ENCODE measurements at regions not wholly inside any gene's neighbourhood (a gene's known extent, or its start where the extent isn't known, plus 50 kb on each side); places are given as distances from the start of the nearest gene placed in this dataset.

DNA sequence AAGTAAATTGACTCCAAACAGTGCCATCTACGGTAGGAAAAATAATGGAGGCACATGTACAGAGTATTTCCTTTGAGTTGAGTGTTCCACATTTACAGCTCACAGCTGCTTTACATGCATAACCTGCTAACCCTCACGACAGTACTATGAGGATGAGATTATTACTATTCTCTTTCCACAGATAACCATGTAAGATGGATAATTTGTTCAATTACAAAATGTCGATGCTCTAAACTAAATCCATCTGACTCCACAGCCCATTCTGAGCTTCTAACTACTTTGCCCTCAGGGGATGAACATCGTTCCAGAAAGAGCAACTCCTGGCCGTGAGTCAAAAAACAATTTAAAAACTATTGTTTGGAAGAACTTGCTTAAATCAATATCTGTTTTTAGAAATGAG lies 330.4 kb upstream of the NWD2 start:
- Histone ChIP-seq H3K36me3 (replicated peaks in 1 of 2) (no peaks in the 10 kb centered on the region), H3K27ac (no peak overlapping the region), H3K4me3 (no peak overlapping the region), H3K9me3 (replicated peaks in 1 of 3) (no peaks in the 10 kb centered on the region), H3K4me1 (replicated peaks in 1 of 2) (no peaks in the 10 kb centered on the region), H3K27me3 (no peaks in the 10 kb centered on the region)
- intact Hi-C loops (cut with DNase I): no loop called here
- no peak for DNase-seq
- TF ChIP-seq, protein P1, sequence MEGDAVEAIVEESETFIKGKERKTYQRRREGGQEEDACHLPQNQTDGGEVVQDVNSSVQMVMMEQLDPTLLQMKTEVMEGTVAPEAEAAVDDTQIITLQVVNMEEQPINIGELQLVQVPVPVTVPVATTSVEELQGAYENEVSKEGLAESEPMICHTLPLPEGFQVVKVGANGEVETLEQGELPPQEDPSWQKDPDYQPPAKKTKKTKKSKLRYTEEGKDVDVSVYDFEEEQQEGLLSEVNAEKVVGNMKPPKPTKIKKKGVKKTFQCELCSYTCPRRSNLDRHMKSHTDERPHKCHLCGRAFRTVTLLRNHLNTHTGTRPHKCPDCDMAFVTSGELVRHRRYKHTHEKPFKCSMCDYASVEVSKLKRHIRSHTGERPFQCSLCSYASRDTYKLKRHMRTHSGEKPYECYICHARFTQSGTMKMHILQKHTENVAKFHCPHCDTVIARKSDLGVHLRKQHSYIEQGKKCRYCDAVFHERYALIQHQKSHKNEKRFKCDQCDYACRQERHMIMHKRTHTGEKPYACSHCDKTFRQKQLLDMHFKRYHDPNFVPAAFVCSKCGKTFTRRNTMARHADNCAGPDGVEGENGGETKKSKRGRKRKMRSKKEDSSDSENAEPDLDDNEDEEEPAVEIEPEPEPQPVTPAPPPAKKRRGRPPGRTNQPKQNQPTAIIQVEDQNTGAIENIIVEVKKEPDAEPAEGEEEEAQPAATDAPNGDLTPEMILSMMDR (IDR thresholded peaks at IDR 0.05): no peak
- no peak for TF ChIP-seq POLR2A (IDR thresholded peaks at IDR 0.05)
- 66 to 80% (median 71%) methylated on average over 5 of the region's 5 CpGs for whole genome bisulfite sequencing, 4 donors

DNA sequence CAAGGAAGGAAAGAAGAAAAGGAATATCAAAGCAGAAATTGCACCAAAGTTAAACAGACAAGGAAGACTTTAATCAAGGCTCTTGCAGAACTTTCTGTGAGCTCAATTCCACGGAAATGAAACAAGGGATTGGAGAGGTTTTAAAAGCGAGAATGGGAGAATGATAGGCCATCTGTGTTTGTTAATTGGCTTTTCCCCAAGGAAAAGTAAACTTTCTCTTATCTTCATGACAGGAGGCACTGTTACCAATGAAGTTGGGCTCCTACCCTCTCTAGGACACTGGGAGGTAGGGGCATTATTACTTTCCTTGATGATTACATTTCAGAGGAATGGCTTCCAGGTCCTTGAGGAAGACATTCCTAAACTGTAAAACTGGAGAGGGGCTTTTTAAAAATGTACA lies 328.8 kb upstream of the NWD2 start:
- H3K9me3 ChIP-seq (replicated peaks in 1 of 3): no peaks in the 10 kb centered on the region
- H3K36me3 ChIP-seq (replicated peaks in 1 of 2): no peaks in the 10 kb centered on the region
- DNase-seq: no peak
- H3K4me3 ChIP-seq: no peak overlapping the region
- no peaks in the 10 kb centered on the region for H3K27me3 ChIP-seq
- TF ChIP-seq, protein P1 (IDR thresholded peaks at IDR 0.05): no peak
- no peak for TF ChIP-seq POLR2A (IDR thresholded peaks at IDR 0.05)
- H3K27ac ChIP-seq: no peak overlapping the region
- intact Hi-C loops (cut with DNase I): no loop called here
- H3K4me1 ChIP-seq (replicated peaks in 1 of 2): no peaks in the 10 kb centered on the region
- 70 to 82% (median 76%) methylated on average over 2 of the region's 2 CpGs for WGBS, 4 donors

DNA sequence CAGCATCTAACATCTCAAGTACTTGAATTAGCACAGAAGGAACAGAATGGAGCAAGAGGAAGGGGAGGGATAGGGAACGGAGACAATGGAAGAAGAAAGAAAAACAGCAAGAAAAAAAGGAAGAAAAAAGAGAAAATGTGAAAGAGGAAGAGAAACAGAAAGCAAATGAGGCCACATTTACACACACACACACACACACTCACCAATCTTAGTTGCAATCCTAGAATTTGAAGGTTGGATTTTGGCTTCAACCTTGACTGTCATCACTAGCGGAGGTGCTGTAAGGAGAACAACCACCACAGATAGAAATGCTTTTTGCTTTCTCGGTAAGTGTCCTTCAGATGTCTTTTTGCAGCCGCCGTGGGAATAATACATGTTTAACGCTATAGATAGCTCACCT lies 327.1 kb upstream of the NWD2 start:
- no peaks in the 10 kb centered on the region for H3K36me3 ChIP-seq (replicated peaks in 1 of 2)
- H3K4me1 ChIP-seq (replicated peaks in 1 of 2): no peaks in the 10 kb centered on the region
- WGBS, 4 donors: 54 to 66% (median 57%) methylated on average over 6 of the region's 6 CpGs
- TF ChIP-seq, protein P1 (IDR thresholded peaks at IDR 0.05): no peak
- TF ChIP-seq POLR2A (IDR thresholded peaks at IDR 0.05): no peak
- no peak overlapping the region for H3K27ac ChIP-seq
- peak in 1 of 7 donors; percentile 3 for DNase-seq
- no peak overlapping the region for H3K4me3 ChIP-seq
- intact Hi-C loops (cut with DNase I): no loop called here
- H3K9me3 ChIP-seq (replicated peaks in 1 of 3): no peaks in the 10 kb centered on the region
- no peaks in the 10 kb centered on the region for H3K27me3 ChIP-seq

DNA sequence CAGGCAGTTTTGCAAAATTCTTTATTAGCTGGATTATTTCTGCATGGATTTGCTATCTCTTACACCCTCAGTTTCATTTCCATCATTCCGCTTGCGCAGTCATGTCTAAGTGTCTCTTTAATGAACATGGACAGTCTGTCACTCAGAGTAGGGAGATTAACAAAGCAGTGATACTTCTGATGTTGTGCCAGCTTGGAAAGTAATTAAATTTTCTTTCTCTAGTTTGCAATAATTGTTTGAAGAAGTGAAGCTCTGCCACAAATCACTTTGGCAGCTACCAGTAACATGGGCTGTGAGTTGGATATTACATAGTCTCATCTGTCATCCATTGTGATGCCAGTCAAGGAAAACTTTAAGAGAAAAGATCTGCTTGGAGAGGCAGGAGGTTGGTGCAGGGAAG lies 324.8 kb upstream of the NWD2 start:
- H3K4me3 ChIP-seq: no peak overlapping the region
- no peaks in the 10 kb centered on the region for H3K9me3 ChIP-seq (replicated peaks in 1 of 3)
- WGBS, 4 donors: 90 to 94% (median 92%) methylated on average over 2 of the region's 2 CpGs
- H3K4me1 ChIP-seq (replicated peaks in 1 of 2): no peaks in the 10 kb centered on the region
- TF ChIP-seq, protein P1 (IDR thresholded peaks at IDR 0.05): no peak
- no peak for TF ChIP-seq POLR2A (IDR thresholded peaks at IDR 0.05)
- no peaks in the 10 kb centered on the region for H3K36me3 ChIP-seq (replicated peaks in 1 of 2)
- no peaks in the 10 kb centered on the region for H3K27me3 ChIP-seq
- intact Hi-C loops (cut with DNase I): no loop called here
- H3K27ac ChIP-seq: no peak overlapping the region
- no peak for DNase-seq
